C1 segment of cervical spinal cord (tissue), 14 donors: ENCODE measurements at regions not wholly inside any gene's neighbourhood (a gene's known extent, or its start where the extent isn't known, plus 50 kb on each side); places are given as distances from the start of the nearest gene placed in this dataset.

Experiments
- DNase-seq, 14 donors: peaks; one replicate each; lab custom pipeline; 2025; lab: John Stamatoyannopoulos, UW

DNA sequence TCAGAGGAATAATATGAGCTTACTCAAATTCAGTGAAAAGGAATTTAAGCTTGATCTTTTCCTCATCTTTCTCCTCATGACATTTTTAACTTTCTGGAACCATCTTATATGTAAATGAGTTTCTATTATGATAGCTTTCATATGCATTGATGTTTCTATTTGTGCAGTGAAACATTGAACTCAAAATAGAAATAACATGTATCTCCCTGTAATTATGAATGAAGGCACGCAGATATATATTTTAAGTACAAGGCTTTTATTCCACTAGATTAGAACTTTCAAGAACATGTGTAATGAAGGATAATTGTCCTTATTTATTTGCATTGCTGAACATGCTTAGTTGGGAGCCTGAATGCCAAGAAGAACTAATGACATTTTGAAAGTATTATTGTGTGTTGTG lies 1391.7 kb upstream of the MIR17HG start:
- no peak for DNase-seq

DNA sequence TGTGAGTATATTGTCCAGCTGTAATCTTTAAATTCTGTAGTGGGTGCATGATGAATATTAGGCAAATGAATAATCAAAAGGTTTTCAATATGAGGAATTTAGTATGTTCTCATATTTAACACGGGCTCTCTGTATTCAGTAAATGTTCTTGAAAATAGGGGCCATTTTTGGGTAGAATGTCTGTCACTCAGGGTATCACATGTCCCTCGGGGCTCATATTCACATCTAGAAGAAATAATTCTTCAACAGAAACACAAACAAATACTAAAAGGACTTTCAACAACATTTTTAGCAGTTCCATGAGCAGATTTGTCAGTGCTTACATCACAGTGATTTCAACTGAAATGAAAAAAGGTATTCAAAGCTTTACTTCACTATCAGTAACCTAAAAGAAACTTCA lies 1388.4 kb upstream of the MIR17HG start:
- no peak for DNase-seq

DNA sequence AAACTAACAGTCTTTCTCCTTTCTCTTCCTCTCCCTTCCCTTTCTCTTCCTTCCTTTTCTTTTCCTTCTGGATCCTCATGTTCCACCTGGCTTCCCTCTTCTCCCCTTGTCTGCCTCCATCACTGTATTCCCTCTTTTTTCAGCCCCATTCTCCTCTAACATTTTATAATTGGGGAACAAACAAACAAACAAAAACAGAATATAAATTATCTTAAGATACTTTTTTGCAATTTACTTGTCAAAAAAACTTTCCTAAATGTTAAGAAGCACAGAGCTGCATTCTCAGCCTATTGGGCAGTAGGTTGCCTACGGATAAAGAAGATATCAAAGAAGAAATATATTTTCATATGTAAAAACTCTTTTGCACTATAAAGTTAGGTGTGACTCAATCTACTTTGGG lies 1382.2 kb upstream of the MIR17HG start:
- DNase-seq, result no peak

DNA sequence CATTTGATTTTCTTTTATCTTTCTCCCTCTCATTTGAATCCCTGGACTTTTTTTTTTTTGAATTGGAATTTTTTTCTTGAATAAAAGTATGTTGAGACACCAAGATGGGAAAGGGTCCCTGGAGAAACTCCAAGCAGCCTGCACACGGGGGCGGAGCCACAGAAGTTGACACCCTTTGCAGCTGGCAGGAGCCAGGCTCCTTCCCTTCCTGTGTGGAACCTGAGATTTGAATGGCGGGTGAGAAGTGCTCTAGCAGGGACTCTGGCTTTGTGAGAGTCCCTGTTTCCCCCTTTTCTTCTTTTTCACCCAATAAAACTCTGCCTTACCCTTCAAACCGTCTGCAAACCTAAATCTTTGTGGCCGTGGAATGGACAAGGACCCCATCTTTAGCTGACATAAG lies 1381.0 kb upstream of the MIR17HG start:
- no peak for DNase-seq

DNA sequence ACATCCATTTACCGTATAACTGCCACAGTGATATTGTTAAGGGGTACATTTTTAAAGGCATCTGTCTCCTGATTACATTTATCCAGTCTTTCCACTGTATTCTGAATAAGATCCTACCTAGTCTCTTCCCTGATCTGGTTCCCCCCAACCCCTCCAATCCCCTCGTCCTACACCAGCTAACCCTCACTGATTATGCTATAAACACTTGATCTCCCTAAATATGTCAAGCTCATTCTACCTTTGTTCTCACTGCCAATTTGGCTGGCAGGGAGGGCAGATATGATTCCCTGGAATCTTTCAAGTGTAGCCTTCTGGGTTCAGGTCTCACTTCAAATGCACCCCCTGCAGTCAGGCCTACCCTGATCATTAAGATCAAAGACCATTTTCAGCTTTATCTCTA lies 1379.8 kb upstream of the MIR17HG start:
- DNase-seq, result no peak

DNA sequence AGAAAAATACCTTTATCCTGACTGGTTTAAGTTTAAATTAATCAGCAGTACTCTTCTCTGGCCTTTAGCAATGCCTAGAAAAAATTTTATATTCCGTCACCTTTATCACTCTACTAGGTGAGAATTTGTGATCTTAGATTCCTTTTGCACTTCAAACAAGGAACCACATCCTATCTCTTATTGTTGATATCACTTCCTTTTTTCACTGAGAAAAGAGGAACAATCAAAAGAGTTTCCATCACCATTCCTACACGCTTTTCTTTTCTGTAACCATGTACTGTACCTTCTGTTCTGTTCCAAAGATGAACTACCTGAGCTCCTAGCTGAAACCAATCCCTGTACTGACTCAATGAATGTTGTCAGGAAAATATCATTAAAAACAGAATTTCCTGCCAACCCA lies 1379.0 kb upstream of the MIR17HG start:
- DNase-seq, result no peak

DNA sequence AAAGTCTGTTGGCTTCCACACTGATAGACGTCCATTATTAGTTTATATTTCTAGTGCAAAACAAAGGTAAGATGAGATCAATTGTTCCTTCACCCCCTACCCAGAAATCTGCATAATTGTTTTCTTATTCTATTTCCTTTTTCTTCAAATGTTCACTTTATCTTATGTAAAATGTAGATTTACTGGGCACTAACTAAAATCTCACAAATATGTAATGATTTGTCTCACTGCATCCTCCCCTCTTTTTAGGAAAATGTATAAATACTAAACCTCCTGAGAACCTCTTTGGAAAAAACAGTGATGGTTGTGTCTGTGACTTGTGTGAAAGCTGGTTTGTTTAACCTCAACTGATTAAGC lies 1377.2 kb upstream of the MIR17HG start:
- no peak for DNase-seq

DNA sequence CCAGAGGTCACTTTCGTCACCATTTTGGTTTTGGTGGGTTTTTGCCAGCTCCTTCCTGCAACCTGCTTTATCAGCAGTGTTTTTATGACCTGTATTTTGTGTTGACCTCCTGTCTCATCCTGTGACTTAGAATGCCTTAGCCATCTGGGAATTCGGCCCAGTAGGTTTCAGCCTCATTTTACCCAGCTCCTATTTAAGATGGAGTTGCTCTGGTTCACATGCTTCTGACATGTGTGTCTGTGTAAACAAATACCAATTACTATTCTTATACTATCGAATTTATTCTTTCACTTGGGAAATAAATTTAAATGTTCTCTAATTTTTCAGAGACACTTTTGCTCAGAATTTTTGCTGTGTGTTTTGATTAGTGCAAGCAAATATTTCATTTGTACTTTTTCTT lies 1370.3 kb upstream of the MIR17HG start:
- DNase-seq, result no peak

DNA sequence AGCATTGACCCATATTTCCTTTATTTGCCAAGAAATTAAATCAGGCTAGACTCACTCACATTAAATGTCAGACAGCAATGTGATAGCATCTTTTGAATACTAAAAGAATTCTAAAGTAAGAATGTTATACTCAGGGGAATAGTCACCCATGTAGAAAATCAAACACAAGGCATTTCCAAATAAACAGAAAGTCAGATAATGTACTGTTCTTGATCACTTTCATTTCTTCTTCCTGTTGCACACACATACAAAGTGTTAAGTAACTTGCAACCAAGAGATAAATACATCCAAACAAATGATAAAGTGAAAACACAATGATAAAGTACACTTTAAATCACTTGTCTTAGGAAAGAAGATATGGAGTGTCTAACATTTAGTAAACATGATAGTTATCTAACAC lies 1366.6 kb upstream of the MIR17HG start:
- DNase-seq, result no peak

DNA sequence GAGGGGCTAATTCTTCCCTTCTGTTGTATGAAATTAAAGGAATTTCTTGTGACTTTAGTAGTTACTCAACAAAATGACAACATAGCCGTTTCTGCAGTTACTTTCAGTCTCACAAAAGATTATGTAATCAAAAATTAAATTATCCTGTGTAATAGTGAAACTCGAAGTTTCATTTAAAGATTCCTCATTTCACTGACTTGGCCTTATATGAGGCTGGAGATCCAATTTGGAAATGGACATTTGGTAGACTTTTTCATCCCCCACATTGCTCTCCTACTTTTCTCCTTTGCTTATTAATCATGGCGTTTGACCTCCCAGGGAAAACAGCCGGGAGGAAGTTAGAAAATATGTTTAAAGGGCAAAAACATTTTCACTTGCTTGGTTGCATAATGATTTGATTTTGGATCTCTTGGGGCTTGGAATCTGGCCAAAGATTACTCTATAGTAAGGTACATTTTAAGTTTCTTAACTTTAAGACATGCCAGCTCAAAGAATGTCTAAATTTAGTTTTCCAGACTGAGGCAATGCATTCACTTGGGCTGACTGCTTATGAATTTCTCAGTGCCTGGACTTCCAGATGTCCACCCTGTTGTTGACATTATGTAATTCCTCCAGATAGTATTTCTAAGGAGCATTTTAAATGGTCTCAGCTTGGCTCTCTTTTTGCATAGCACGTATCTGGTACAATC lies 1364.9 kb upstream of the MIR17HG start:
- DNase-seq, result no peak

DNA sequence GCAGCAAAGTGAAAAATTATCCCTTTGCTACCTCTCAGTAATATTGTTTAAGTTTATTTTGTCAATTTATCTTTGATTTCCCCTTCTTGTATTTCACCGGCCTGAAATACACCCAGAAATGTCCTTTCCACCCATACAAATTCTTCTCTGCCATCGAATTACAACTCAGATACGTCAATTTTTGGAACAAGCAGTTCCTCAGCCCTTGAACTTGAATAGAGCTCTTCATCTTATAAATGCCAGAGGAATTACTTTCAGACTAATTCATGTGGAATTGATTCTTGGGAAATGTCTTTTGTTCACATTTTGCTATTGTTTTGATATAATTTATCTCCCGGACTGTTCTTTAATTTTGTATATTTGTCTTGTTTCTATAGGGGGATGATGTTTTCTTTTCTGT lies 1359.3 kb upstream of the MIR17HG start:
- no peak for DNase-seq

DNA sequence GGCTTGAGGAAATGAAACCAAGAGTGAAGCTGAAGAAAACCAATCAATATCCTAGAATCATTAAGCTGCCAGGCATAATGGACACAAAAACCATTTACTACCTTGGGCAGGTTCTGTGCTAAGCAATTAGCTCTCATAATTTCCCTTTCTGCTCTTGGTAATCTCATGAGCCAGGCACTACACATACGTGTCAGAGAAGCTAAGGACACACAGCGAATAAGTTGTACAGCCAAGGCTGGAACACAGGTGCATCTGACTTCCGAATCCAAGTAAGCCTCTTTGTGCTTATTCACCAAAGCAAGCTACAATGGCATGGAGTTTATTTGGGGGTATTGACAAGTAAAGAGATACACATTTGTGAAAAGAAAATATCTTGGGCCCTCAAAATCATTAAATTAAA lies 1343.9 kb upstream of the MIR17HG start:
- DNase-seq, result no peak

DNA sequence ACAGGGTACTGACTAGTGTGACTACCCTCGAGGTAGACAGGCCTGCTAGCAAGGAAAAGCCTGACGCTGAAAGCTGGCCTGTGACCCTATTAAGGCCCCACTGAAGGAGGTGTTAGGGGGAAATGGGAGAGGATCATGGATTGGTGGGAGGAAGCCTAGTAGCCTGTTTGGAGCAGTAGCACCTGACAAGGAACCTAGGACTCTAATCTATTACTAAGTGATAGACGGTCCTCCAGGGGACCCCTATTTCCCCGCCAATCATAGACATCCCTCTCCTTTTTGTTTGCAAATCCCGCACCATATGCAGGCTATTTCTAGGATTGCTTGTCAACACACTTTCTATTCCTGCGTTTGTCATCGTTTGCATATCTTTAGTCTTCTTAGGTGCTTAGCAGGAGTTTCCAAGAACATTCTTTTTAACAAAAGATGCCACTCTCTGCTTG lies 1338.8 kb upstream of the MIR17HG start:
- no peak for DNase-seq

DNA sequence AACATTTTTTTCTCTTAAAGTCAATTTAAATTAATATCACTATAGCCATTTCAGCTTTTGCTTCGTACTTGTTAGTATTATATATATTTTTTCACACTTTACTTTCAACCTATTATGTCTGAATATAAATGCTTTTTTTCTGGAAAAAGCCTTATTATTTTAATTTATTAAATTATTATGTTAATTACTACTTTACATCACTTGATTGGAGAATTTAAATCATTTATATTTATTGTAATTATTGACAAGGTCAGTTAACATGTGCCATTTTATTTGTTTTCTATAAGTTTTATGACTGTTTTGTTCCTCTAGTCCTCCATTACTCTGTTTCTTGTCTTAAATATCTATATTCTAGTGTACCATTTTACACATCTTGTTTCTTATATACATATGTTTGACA lies 1333.4 kb upstream of the MIR17HG start:
- no peak for DNase-seq

DNA sequence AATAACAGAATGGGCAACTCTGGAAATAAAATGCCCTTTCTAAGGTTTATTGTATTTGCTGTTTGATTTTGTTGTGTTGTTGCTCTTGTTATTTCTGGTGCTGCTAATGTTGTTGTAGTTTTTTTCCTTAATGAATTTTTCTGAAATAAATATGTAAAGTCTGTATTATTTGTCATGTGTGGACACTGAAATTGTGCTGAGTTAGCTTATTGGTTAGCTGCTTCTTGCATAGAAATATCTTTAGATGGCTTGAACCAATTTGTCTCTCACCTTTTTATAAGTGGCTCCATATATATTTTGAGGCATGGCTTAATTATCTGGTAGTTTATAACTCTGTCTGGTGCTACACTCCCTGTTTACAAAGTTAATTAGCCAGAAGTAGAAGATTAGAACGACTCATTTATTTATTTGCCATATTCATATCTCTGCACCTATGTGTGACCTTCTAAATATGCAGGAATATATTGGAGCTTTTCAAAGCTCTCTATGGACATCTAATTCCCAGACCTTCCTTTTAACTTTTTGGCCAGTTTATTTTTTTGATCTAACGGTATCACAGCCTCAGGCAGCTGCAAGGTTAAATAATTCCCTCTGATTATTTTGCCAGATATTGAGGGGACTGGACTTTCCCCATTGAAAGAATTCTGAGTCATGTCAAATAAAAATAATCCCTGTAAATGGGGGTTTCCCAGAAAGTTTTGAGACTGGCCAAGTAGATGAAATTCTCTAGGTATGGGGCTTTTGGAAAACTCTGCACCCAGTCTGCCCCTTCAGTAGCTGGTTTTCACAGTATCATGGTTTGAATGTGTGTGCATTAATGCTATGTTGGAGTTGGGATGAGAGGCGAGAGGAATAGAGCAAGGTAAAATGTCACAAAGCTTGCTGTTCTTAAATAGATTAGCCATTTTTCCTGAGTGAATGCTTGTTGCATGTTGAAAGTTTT lies 1331.7 kb upstream of the MIR17HG start:
- no peak for DNase-seq

DNA sequence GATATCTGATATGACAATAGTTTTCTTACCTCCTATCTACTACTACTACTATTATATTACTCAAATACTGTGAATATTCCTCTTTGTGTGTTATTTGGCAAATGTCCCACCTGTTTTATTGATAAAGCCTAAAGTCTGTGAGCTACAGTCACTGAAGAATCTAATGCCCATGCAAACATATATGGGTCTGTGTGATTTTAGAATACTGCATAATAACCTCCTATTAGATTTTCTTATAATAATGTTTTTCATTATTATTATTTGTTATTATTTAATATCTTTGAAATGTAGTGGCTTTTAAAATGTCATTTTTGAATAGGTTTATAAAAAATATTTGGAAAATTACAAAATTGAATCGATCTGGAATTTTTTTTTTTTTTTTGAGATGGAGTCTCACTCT lies 1330.8 kb upstream of the MIR17HG start:
- no peak for DNase-seq

DNA sequence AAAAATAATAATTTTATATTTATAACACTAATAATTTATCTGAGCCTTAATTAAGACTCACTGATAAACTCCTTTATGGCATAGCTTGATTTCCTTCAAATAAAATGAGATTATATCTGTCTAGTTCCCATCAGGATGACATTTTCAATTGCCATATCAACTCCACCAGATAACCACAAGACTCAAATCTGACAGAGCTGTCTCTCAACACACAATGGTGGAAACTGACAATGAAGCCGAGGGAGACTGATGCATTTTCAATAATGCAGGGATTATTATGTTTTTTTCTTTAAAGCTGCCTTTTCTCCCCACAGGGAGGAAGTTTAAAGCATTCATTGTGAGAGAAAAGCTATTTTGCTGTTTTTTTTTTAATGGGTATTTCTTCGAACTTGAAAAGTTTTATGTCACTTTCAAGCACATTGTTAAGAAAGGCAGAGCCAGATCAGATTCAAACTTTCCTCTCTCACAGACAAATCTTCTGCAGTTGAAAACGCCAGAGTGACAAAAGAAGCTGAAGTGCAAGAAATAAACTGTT lies 1326.9 kb upstream of the MIR17HG start:
- no peak for DNase-seq

DNA sequence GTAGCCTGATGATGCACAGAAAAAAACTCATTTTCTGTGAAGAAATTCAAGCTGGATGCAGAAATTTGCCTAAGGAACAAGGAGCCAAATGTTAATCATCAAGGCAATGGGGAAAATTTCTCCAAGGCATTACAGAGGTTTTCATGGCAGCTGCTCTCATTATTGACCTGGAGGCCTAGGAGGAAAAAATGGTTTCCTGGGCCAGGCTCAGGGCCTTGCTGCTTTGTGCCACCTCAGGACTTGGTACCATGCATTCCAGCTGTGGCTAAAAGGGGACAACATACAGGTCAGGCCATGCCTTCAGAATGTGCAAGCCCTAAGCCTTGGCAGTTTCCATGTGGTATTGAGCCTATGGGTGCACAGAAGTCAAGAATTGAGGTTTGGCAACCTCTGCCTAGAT lies 1320.1 kb upstream of the MIR17HG start:
- DNase-seq, result no peak

DNA sequence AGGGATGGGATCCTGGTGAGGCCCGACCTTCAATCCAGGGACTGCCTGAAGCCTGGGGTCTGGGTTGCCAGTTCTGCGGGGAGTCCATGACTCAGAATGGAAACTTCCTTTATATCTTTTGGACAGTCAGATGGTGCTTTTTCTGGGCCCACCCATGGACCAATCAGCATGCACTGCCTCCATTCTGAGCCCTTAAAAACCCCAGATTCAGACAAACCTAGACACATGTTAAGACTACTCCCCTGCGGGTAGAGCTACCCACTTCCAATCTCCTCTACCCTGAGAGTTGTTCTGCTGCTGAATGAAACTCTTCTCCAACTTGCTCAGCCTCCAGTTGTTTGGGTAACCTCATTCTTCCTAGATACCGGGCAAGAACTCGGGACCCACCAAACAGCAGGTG lies 1315.2 kb upstream of the MIR17HG start:
- DNase-seq, result no peak

DNA sequence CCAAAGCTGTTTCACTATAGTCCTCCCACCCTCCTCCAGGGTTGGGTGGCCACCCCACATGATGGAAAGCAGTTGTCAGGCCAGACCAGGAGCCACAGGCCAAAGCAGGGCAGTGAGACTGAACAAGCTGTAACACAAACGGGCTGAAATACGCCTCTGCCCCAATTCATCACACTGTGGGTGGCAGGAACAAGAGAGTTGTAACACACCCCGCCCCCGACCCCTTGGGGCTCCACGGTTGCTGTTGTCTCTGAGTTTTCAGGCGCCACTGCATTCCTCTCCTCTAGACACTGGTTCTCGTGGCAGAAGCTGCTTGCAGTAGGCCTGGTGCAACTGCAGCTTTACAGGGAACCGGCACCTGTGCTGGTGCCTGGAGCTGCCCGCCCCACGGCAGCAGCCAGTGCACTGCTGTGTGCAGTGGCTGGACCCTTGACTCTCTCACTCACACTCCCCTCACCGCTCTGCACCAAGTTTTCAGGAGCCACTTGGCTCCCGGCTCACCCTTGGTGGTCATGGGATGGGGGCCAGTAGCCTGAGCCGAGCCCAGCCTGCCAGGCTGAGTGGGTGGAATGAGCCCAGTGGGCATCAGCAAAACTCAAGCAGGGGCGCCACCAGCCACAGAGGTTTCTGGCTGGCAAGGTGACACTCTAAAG lies 1314.5 kb upstream of the MIR17HG start:
- no peak for DNase-seq

DNA sequence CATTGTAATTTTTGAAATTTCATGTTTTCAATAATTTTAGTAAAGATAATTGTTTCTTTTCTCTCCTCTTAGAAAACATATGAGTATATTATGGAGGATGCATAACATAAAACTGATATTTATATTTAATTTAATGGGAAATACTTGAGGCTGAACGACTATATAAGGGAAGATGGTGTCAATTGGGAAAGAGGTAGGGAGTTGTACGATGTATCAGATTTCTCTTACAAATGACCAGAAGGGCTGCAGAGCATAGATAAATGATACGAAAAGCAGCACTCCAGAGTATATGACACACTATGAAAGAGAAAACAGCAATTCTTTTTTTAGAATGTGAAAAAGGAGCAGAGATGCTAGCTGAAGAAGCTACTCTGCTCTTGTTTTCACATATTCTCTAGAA lies 1308.0 kb upstream of the MIR17HG start:
- DNase-seq, result no peak

DNA sequence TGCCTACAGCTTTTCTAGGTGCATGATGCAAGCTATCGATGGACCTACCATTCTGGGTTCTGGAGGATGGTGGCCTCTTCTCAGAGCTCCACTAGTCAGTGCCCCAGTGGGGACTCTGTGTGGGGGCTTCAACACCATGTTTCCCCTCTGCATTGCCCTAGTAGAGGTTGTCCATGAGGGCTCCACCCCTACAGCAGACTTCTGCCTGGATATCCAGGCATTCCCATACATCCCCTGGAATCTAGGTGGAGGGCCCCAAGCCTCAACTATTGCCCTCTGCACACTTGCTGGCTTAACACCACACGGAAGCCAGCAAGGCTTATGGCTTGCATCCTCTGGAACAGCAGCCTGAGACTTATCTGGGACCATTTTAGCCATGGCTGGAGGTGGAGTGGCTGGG lies 1299.9 kb upstream of the MIR17HG start:
- no peak for DNase-seq
